ENCODE measurements at regions not wholly inside any gene's neighbourhood (a gene's known extent, or its start where the extent isn't known, plus 50 kb on each side); places are given as distances from the start of the nearest gene placed in this dataset.

DNA sequence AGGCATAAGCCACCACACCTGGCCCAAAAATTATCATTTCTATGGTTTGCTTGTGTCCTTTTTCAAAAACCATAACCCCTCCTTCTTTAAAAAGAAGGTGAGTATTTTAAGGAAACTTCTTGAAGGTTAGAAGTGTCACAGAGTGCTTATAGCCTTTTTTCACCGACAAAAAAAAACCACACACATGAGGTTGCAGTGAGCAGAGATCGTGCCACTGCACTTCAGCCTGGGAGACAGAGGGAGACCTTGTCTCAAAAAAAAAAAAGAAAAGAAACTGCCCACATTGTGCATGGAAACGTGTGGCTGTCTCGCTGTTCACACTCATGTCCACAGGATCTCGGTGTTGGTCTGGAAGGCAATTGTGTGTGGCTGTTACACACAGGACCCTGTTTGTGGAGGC is 157.4 kb upstream of the PFKP start:
- TF ChIP-seq, protein P1, sequence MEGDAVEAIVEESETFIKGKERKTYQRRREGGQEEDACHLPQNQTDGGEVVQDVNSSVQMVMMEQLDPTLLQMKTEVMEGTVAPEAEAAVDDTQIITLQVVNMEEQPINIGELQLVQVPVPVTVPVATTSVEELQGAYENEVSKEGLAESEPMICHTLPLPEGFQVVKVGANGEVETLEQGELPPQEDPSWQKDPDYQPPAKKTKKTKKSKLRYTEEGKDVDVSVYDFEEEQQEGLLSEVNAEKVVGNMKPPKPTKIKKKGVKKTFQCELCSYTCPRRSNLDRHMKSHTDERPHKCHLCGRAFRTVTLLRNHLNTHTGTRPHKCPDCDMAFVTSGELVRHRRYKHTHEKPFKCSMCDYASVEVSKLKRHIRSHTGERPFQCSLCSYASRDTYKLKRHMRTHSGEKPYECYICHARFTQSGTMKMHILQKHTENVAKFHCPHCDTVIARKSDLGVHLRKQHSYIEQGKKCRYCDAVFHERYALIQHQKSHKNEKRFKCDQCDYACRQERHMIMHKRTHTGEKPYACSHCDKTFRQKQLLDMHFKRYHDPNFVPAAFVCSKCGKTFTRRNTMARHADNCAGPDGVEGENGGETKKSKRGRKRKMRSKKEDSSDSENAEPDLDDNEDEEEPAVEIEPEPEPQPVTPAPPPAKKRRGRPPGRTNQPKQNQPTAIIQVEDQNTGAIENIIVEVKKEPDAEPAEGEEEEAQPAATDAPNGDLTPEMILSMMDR (tag by site-specific recombination; IDR thresholded peaks at IDR 0.05), result no peak
- no peak for TF ChIP-seq ZNF274 (IDR thresholded peaks at IDR 0.05; ENCODE audit: low read length)
- TF ChIP-seq ZNF274 (tag by site-specific recombination; IDR thresholded peaks at IDR 0.05; ENCODE audit: borderline replicate concordance), result no peak
- no peak for TF ChIP-seq ZNF202 (tag by site-specific recombination; IDR thresholded peaks at IDR 0.05; ENCODE audit: borderline replicate concordance)
- TF ChIP-seq ZNF621 (tag by site-specific recombination; IDR thresholded peaks at IDR 0.05), result no peak
- TF ChIP-seq, protein P2, sequence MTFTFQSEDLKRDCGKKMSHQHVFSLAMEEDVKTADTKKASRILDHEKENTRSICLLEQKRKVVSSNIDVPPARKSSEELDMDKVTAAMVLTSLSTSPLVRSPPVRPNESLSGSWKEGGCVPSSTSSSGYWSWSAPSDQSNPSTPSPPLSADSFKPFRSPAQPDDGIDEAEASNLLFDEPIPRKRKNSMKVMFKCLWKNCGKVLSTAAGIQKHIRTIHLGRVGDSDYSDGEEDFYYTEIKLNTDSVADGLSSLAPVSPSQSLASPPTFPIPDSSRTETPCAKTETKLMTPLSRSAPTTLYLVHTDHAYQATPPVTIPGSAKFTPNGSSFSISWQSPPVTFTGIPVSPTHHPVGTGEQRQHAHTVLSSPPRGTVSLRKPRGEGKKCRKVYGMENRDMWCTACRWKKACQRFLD (tag by site-specific recombination; IDR thresholded peaks at IDR 0.05), result no peak
- no peak for TF ChIP-seq ZNF114 (tag by site-specific recombination; IDR thresholded peaks at IDR 0.05)
- TF ChIP-seq, protein P3, sequence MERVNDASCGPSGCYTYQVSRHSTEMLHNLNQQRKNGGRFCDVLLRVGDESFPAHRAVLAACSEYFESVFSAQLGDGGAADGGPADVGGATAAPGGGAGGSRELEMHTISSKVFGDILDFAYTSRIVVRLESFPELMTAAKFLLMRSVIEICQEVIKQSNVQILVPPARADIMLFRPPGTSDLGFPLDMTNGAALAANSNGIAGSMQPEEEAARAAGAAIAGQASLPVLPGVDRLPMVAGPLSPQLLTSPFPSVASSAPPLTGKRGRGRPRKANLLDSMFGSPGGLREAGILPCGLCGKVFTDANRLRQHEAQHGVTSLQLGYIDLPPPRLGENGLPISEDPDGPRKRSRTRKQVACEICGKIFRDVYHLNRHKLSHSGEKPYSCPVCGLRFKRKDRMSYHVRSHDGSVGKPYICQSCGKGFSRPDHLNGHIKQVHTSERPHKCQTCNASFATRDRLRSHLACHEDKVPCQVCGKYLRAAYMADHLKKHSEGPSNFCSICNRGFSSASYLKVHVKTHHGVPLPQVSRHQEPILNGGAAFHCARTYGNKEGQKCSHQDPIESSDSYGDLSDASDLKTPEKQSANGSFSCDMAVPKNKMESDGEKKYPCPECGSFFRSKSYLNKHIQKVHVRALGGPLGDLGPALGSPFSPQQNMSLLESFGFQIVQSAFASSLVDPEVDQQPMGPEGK (tag by site-specific recombination; IDR thresholded peaks at IDR 0.05), result no peak
- TF ChIP-seq ZNF626 (tag by site-specific recombination; IDR thresholded peaks at IDR 0.05), result no peak
- no peak for TF ChIP-seq RBAK (tag by site-specific recombination; IDR thresholded peaks at IDR 0.05)
- TF ChIP-seq, protein P4, sequence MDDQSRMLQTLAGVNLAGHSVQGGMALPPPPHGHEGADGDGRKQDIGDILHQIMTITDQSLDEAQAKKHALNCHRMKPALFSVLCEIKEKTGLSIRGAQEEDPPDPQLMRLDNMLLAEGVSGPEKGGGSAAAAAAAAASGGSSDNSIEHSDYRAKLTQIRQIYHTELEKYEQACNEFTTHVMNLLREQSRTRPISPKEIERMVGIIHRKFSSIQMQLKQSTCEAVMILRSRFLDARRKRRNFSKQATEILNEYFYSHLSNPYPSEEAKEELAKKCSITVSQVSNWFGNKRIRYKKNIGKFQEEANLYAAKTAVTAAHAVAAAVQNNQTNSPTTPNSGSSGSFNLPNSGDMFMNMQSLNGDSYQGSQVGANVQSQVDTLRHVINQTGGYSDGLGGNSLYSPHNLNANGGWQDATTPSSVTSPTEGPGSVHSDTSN (CRISPR knock-in tag; IDR thresholded peaks at IDR 0.05), result no peak
- no peak for TF ChIP-seq SP2 (tag by site-specific recombination; IDR thresholded peaks at IDR 0.05)
- no peak for TF ChIP-seq BCL11A (tag by site-specific recombination; IDR thresholded peaks at IDR 0.05; ENCODE audit: low read depth)
- TF ChIP-seq ZNF133 (tag by site-specific recombination; IDR thresholded peaks at IDR 0.05), result no peak
